HepG2 (cell line): ENCODE measurements at regions not wholly inside any gene's neighbourhood (a gene's known extent, or its start where the extent isn't known, plus 50 kb on each side); places are given as distances from the start of the nearest gene placed in this dataset.

Experiments used
- ATAC-seq: fragments of 200-7000 bp; cut with Tn5 transposase; 3 replicates; pipeline ENCODE4 v1.9.1; 2020; ENCODE audit warnings: mild to moderate bottlenecking, moderate library complexity
- BruUV-seq: library from RNA; stranded (reverse); fragments of 400-500 nt; replicated peaks from 2 replicates; lab custom pipeline; 2021; lab: Mats Ljungman, UMichigan
- CTCF ChIA-PET: fragments of 300-600 bp; formaldehyde crosslinking; extraction: SDS; loops from one replicate; lab custom pipeline; 2021; ENCODE audit warnings: low total read pairs, inconsistent platforms, low intra/inter-chr PET ratio; lab: Yijun Ruan, JAX
- POLR2A ChIA-PET: fragments of 350-600 bp; sonication (Branson Sonifier 250); formaldehyde crosslinking; loops from one replicate; lab custom pipeline; 2020; ENCODE audit warnings: antibody characterized with exemption, inconsistent platforms; lab: Yijun Ruan, JAX
- DNase-seq: peaks from one replicate; pipeline ENCODE4 v3.0.0-alpha.2; 2015; ENCODE audit warnings: low spot score
- FAIRE-seq: peaks from 3 replicates; lab custom pipeline; 2011; peaks lifted over from hg19 to GRCh38; lab: Jason Lieb, UNC
- H2AFZ ChIP-seq: one replicate; pipeline ENCODE4 v1.6.1; 2011; ENCODE audit warnings: low read length, inconsistent platforms
- H3K27ac ChIP-seq: fragments of 300-600 bp; 3 replicates; pipeline ENCODE4 v1.8.0; 2011; ENCODE audit warnings: mixed run types, mild to moderate bottlenecking, mixed read lengths, low read length, inconsistent platforms; ENCODE audit not compliant: insufficient read depth; ENCODE audit errors: extremely low read length
- H3K27me3 ChIP-seq, 2 experiments: fragments of 200-600 bp in 1 of 2; 2 replicates in 1 of 2; 3 replicates in 1 of 2; pipeline versions ENCODE4 v1.6.0 to v1.8.0; 2011; ENCODE audit warnings: low read length in 2 of 2, mild to moderate bottlenecking in 2 of 2, moderate library complexity in 2 of 2, inconsistent platforms in 1 of 2; ENCODE audit not compliant: insufficient read depth in 2 of 2, control insufficient read depth in 1 of 2
- H3K36me3 ChIP-seq, 2 experiments: fragments of 200-600 bp in 1 of 2; replicated peaks in 1 of 2; 2 replicates in 1 of 2; 3 replicates in 1 of 2; pipeline versions ENCODE4 v1.5.1 to v1.8.0; 2011; ENCODE audit warnings: low read length in 2 of 2, inconsistent platforms in 1 of 2; ENCODE audit not compliant: insufficient read depth in 2 of 2, control insufficient read depth in 1 of 2
- H3K4me1 ChIP-seq: 2 replicates; pipeline ENCODE4 v1.5.1; 2012; ENCODE audit warnings: low read length, inconsistent platforms; ENCODE audit not compliant: insufficient read depth
- H3K4me2 ChIP-seq: 2 replicates; pipeline ENCODE4 v1.6.0; 2011; ENCODE audit warnings: low read depth, low read length, inconsistent platforms
- H3K4me3 ChIP-seq, 3 experiments: fragments of 200-600 bp in 1 of 3; sonication (generic), shearing (Covaris generic) in 1 of 3; replicated peaks in 1 of 3; 2 replicates each; pipeline ENCODE4 v1.5.1; 2011 to 2016; ENCODE audit warnings: low read length in 3 of 3, inconsistent platforms in 2 of 3, low read depth in 2 of 3, mild to moderate bottlenecking in 2 of 3, control low read depth in 1 of 3, mixed read lengths in 1 of 3; ENCODE audit not compliant: insufficient read depth in 1 of 3
- H3K79me2 ChIP-seq: one replicate; pipeline ENCODE4 v1.6.1; 2011; ENCODE audit warnings: low read length, inconsistent platforms; ENCODE audit not compliant: insufficient read depth
- H3K9ac ChIP-seq: 2 replicates; pipeline ENCODE4 v1.6.0; 2011; ENCODE audit warnings: mild to moderate bottlenecking, low read depth, low read length, inconsistent platforms; ENCODE audit not compliant: insufficient read depth
- H3K9me3 ChIP-seq: 2 replicates; pipeline ENCODE4 v1.5.1; 2012; ENCODE audit warnings: mild to moderate bottlenecking, low read length
- H4K20me1 ChIP-seq: 2 replicates; pipeline ENCODE4 v1.6.0; 2011; ENCODE audit warnings: inconsistent platforms, mild to moderate bottlenecking, low read length, moderate library complexity; ENCODE audit not compliant: insufficient read depth
- FOXC1 ChIP-seq: sonication (generic); formaldehyde crosslinking; IDR thresholded peaks from 2 replicates; pipeline ENCODE4 v1.8.0; 2022; ENCODE audit warnings: mild to moderate bottlenecking, missing genetic modification reagents, borderline replicate concordance
- PBX3 ChIP-seq: sonication (generic); formaldehyde crosslinking; IDR thresholded peaks from 2 replicates; pipeline ENCODE4 v1.8.1; 2023; ENCODE audit warnings: missing genetic modification reagents, inconsistent platforms, borderline replicate concordance
- POLR2G ChIP-seq: fragments of 200-400 bp; formaldehyde crosslinking; IDR thresholded peaks from 2 replicates; pipeline ENCODE4 v1.6.1; 2018; ENCODE audit warnings: mild to moderate bottlenecking, low read depth, low read length, moderate library complexity
- ZNF138 ChIP-seq: sonication (generic); formaldehyde crosslinking; IDR thresholded peaks from 2 replicates; pipeline ENCODE4 v1.5.0; 2020; ENCODE audit warnings: mild to moderate bottlenecking, low read depth, missing genetic modification reagents
- ZNF605 ChIP-seq: sonication (generic); formaldehyde crosslinking; IDR thresholded peaks from 2 replicates; pipeline ENCODE4 v1.8.0; 2022; ENCODE audit warnings: mild to moderate bottlenecking, missing genetic modification reagents
- WGBS: methylation state at CpG from one replicate; pipeline ENCODE4 v1.1.6; 2017; ENCODE audit warnings: low lambda C conversion rate; 5-methylcytosine and 5-hydroxymethylcytosine counted together
- in situ Hi-C: cut with HindIII; loops from 2 replicates; pipeline ENCODE4 v1.10.0; 2017; ENCODE audit warnings: low pct_unique_long_range_greater_than_20kb; ENCODE audit not compliant: extremely low pct_ligation_motif_present
- intact Hi-C: fragments of 100-400 bp; cut with micrococcal nuclease; formaldehyde crosslinking; loops from one replicate; pipeline ENCODE4 v1.10.0; 2022; ENCODE audit not compliant: unreplicated experiment
- TF ChIP-seq, protein P1 (sequence below): sonication (generic); formaldehyde crosslinking; IDR thresholded peaks from 2 replicates; pipeline ENCODE4 v1.9.0; 2021; ENCODE audit warnings: missing genetic modification reagents, borderline replicate concordance

DNA sequence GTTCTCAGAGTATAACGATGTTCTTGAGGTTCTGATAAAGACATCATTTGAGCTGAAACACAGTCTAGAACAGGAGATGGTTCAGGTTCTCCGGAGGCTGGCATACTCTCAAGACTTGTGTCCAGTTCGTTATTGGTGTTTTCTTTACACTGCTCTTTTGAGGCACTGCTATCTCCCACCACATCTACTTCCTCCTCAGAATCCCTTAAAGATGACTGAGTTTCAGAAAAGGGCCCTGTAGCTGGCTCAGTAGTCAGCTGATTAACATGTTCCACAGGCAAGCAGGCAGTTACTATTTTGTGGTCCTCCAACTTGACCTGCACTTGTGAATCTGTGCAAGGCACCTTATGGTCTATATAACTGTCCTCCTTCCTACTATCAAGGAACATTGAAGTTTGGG lies 50.2 kb downstream of the ZZZ3 start:
- peaks cover 10 to 40% of the 10 kb centered on the region in 2 experiments for H3K36me3 ChIP-seq
- ATAC-seq (no peak), DNase-seq (no peak), FAIRE-seq (no peak)
- H3K4me1 ChIP-seq: no peaks in the 10 kb centered on the region
- H3K4me3 ChIP-seq: no peak overlapping the region
- 100% methylated on average over 3 of the region's 3 CpGs for WGBS
- intact Hi-C loops: no loop called here
- CTCF ChIA-PET: no interaction called here
- no peaks in the 10 kb centered on the region for H3K79me2 ChIP-seq
- H3K4me2 ChIP-seq: no peak overlapping the region
- no peaks in the 10 kb centered on the region for H3K27me3 ChIP-seq
- no peak overlapping the region for H2AFZ ChIP-seq
- POLR2A ChIA-PET: interaction anchor here (0.5 kb wide), 1 partner anchor 49 kb away, joined by 3 read pairs; no protein-coding TSS in a partner anchor
- in situ Hi-C loops: no loop called here
- H3K9me3 ChIP-seq: no peaks in the 10 kb centered on the region
- no peak overlapping the region for H3K9ac ChIP-seq
- no peaks in the 10 kb centered on the region; the same call in 1 of the 2 replicates for H4K20me1 ChIP-seq
- no TSS peak for BruUV-seq
- TF ChIP-seq PBX3 (CRISPR knock-in tag): no peak
- no peak for TF ChIP-seq FOXC1
- no peak for TF ChIP-seq POLR2G
- TF ChIP-seq ZNF138 (CRISPR knock-in tag): no peak
- no peak for TF ChIP-seq ZNF605 (CRISPR knock-in tag)
- TF ChIP-seq, protein P1, sequence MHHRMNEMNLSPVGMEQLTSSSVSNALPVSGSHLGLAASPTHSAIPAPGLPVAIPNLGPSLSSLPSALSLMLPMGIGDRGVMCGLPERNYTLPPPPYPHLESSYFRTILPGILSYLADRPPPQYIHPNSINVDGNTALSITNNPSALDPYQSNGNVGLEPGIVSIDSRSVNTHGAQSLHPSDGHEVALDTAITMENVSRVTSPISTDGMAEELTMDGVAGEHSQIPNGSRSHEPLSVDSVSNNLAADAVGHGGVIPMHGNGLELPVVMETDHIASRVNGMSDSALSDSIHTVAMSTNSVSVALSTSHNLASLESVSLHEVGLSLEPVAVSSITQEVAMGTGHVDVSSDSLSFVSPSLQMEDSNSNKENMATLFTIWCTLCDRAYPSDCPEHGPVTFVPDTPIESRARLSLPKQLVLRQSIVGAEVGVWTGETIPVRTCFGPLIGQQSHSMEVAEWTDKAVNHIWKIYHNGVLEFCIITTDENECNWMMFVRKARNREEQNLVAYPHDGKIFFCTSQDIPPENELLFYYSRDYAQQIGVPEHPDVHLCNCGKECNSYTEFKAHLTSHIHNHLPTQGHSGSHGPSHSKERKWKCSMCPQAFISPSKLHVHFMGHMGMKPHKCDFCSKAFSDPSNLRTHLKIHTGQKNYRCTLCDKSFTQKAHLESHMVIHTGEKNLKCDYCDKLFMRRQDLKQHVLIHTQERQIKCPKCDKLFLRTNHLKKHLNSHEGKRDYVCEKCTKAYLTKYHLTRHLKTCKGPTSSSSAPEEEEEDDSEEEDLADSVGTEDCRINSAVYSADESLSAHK (CRISPR knock-in tag): no peak
- H3K27ac ChIP-seq: no peak overlapping the region
